ENCODE measurements at regions not wholly inside any gene's neighbourhood (a gene's known extent, or its start where the extent isn't known, plus 50 kb on each side); places are given as distances from the start of the nearest gene placed in this dataset.

DNA sequence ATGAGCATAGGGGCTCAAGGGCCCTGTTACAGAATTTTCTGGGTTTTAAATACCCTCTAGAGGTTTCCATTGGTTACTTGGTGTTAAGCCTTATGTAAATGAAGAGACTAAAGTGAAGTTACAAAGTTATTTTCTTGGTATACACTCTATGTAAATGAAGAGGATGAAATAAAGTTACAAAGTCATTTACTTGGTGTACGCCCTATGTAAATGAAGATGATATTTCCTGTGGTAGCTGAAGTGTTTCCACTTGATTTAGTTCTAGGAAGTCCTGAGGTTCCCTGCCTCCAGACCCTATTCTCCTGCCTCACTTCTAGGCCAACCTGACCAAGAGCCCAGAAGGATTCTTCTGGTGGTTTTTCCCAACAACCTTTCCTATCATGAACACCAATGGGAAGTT, 126.1 kb downstream of the SPTSSA start:
- ATAC-seq (no peak), DNase-seq (no peak)
- peaks cover 3% of the 10 kb centered on the region for H3K4me1 ChIP-seq (ENCODE audit: low read depth)
- no peaks in the 10 kb centered on the region for H3K9me3 ChIP-seq
- no peak overlapping the region for H3K4me3 ChIP-seq
- TF ChIP-seq, protein P1, sequence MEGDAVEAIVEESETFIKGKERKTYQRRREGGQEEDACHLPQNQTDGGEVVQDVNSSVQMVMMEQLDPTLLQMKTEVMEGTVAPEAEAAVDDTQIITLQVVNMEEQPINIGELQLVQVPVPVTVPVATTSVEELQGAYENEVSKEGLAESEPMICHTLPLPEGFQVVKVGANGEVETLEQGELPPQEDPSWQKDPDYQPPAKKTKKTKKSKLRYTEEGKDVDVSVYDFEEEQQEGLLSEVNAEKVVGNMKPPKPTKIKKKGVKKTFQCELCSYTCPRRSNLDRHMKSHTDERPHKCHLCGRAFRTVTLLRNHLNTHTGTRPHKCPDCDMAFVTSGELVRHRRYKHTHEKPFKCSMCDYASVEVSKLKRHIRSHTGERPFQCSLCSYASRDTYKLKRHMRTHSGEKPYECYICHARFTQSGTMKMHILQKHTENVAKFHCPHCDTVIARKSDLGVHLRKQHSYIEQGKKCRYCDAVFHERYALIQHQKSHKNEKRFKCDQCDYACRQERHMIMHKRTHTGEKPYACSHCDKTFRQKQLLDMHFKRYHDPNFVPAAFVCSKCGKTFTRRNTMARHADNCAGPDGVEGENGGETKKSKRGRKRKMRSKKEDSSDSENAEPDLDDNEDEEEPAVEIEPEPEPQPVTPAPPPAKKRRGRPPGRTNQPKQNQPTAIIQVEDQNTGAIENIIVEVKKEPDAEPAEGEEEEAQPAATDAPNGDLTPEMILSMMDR (IDR thresholded peaks at IDR 0.05) = no peak
- intact Hi-C loops (cut with DNase I, micrococcal nuclease) = no loop called here
- no peaks in the 10 kb centered on the region for H3K36me3 ChIP-seq (ENCODE audit: low read depth)

GRCh38 chr14:34334329-34334728, 127.7 kb downstream of the SPTSSA start:
- Histone ChIP-seq H3K4me1 (ENCODE audit: low read depth) (peaks cover 3% of the 10 kb centered on the region), H3K36me3 (ENCODE audit: low read depth) (no peaks in the 10 kb centered on the region), H3K4me3 (no peak overlapping the region), H3K9me3 (no peaks in the 10 kb centered on the region)
- DNase-seq (no peak), ATAC-seq (no peak)
- TF ChIP-seq, protein P1 (IDR thresholded peaks at IDR 0.05) = no peak
- intact Hi-C loops (cut with DNase I, micrococcal nuclease) = no loop called here

DNA sequence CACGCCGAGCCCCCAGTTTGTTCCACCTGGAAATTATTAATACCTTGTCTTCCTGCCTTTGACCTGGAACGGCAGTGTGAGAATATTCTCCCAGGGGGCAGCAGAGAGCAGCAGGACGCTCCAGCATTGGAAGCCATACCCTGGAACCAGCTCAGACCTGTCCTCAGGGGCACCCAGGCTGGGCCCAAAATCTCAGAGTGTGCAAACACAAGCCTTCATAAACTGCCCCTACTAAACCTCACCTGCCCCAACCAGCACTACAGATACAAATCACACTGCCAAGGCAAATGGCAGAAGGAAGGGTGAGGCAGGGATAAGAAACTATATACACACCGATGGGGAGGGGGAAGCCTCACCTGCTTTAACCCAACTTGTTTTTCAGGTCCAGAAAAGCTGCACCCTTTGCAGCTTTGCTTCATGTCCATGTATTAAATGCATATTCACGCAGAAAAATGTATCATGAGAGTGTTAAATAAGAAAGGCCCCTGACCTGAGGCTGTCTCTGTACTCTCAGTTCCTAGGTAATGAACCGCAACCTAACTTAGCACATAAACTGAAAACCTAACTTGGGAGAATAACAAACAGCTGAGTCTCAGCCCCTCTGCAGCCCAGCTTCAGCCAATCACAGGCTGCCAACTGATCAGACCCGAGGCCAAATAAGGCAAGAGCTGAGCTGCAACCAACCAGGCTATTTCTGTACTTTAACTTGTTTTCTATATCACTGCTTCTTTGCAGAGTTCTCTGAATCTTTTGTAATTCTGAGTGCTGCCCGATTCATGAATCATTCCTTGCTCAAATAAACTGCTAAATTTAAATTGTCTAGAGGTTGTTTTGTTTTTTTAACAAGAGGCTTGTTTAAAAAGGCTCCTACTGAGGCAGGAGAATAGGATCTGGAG, 130.1 kb downstream of the SPTSSA start:
- no peaks in the 10 kb centered on the region for H3K9me3 ChIP-seq
- no peak overlapping the region for H3K4me3 ChIP-seq
- H3K36me3 ChIP-seq (ENCODE audit: low read depth) = no peaks in the 10 kb centered on the region
- intact Hi-C loops (cut with DNase I, micrococcal nuclease) = no loop called here
- peaks cover 3% of the 10 kb centered on the region for H3K4me1 ChIP-seq (ENCODE audit: low read depth)
- DNase-seq = peak; percentile 78 to 93 (median 86)
- ATAC-seq = peak; percentile 94
- TF ChIP-seq, protein P1 (IDR thresholded peaks at IDR 0.05) = peak; percentile 75

GRCh38 chr14:34330846-34331245, 131.2 kb downstream of the SPTSSA start:
- DNase-seq = no peak
- peaks cover 3% of the 10 kb centered on the region for H3K4me1 ChIP-seq (ENCODE audit: low read depth)
- TF ChIP-seq, protein P1 (IDR thresholded peaks at IDR 0.05) = no peak
- no peaks in the 10 kb centered on the region for H3K36me3 ChIP-seq (ENCODE audit: low read depth)
- no peaks in the 10 kb centered on the region for H3K9me3 ChIP-seq
- no peak overlapping the region for H3K4me3 ChIP-seq
- no peak for ATAC-seq
- intact Hi-C loops (cut with DNase I, micrococcal nuclease) = no loop called here

- intact Hi-C loops (cut with DNase I, micrococcal nuclease) = no loop called here
- no peaks in the 10 kb centered on the region for H3K9me3 ChIP-seq
- H3K4me3 ChIP-seq = no peak overlapping the region
- H3K36me3 ChIP-seq (ENCODE audit: low read depth) = no peaks in the 10 kb centered on the region
- no peak for ATAC-seq
- TF ChIP-seq, protein P1 (IDR thresholded peaks at IDR 0.05) = no peak
- H3K4me1 ChIP-seq (ENCODE audit: low read depth) = peaks cover 3% of the 10 kb centered on the region
- no peak for DNase-seq
These were observed 132.7 kb downstream of the SPTSSA start for GRCh38 chr14:34329301-34329700.
